Hepatocyte (in vitro differentiated cells): ENCODE measurements at regions not wholly inside any gene's neighbourhood (a gene's known extent, or its start where the extent isn't known, plus 50 kb on each side); places are given as distances from the start of the nearest gene placed in this dataset.

Experiments used
- DNase-seq: peaks from one replicate; pipeline ENCODE4 v3.0.0-alpha.2; 2016; ENCODE audit warnings: low spot score
- H2AFZ ChIP-seq: fragments of 200-600 bp; sonication (generic); 2 replicates; pipeline ENCODE4 v1.6.0; 2016; ENCODE audit warnings: antibody characterized with exemption, mild to moderate bottlenecking
- H3K27ac ChIP-seq: fragments of 200-600 bp; sonication (generic); 2 replicates; pipeline ENCODE4 v1.5.1; 2016; ENCODE audit warnings: mild to moderate bottlenecking
- H3K27me3 ChIP-seq: fragments of 200-600 bp; sonication (generic); 2 replicates; pipeline ENCODE4 v1.6.1; 2016
- H3K36me3 ChIP-seq: fragments of 200-600 bp; sonication (generic); replicated peaks from 2 replicates; pipeline ENCODE4 v1.5.1; 2016; ENCODE audit warnings: low read depth; ENCODE audit not compliant: insufficient read depth
- H3K4me1 ChIP-seq: fragments of 200-600 bp; sonication (generic); 2 replicates; pipeline ENCODE4 v1.5.1; 2016; ENCODE audit warnings: mild to moderate bottlenecking, moderate library complexity; ENCODE audit not compliant: insufficient read depth
- H3K4me2 ChIP-seq: fragments of 200-600 bp; sonication (generic); 2 replicates; pipeline ENCODE4 v1.6.0; 2016
- H3K4me3 ChIP-seq: fragments of 200-600 bp; sonication (generic); 2 replicates; pipeline ENCODE4 v1.5.1; 2016; ENCODE audit warnings: mild to moderate bottlenecking
- H3K79me2 ChIP-seq: fragments of 200-600 bp; sonication (generic); 2 replicates; pipeline ENCODE4 v1.6.0; 2017; ENCODE audit warnings: mild to moderate bottlenecking
- H3K9me2 ChIP-seq: fragments of 200-600 bp; sonication (generic); replicated peaks from 2 replicates; pipeline ENCODE4 v1.6.0; 2017; ENCODE audit warnings: mild to moderate bottlenecking; ENCODE audit not compliant: insufficient read depth
- H3K9me3 ChIP-seq: fragments of 200-600 bp; sonication (generic); 2 replicates; pipeline ENCODE4 v1.5.1; 2016; ENCODE audit warnings: low read depth, mild to moderate bottlenecking
- H4K20me1 ChIP-seq: fragments of 200-600 bp; sonication (generic); 2 replicates; pipeline ENCODE4 v1.6.0; 2016; ENCODE audit warnings: mild to moderate bottlenecking; ENCODE audit not compliant: insufficient read depth, poor library complexity, severe bottlenecking
- CTCF ChIP-seq: fragments of 200-600 bp; sonication (generic); IDR thresholded peaks from 2 replicates; pipeline ENCODE4 v1.5.1; 2016; ENCODE audit warnings: antibody characterized with exemption, mild to moderate bottlenecking; ENCODE audit not compliant: poor library complexity
- EZH2 ChIP-seq: fragments of 200-600 bp; sonication (generic); IDR thresholded peaks from 2 replicates; pipeline ENCODE4 v1.6.1; 2016; ENCODE audit warnings: antibody characterized with exemption, mild to moderate bottlenecking, borderline replicate concordance
- EZH2phosphoT487 ChIP-seq: fragments of 200-600 bp; sonication (generic); IDR thresholded peaks from one replicate; pipeline ENCODE4 v1.6.1; 2018; ENCODE audit warnings: antibody characterized with exemption, mild to moderate bottlenecking, low read depth, moderate library complexity; ENCODE audit not compliant: unreplicated experiment, severe bottlenecking
- WGBS: methylation state at CpG from one replicate; pipeline ENCODE4 v1.1.6; 2016; ENCODE audit warnings: low lambda C conversion rate; ENCODE audit errors: missing lambda C conversion rate; 5-methylcytosine and 5-hydroxymethylcytosine counted together

DNA sequence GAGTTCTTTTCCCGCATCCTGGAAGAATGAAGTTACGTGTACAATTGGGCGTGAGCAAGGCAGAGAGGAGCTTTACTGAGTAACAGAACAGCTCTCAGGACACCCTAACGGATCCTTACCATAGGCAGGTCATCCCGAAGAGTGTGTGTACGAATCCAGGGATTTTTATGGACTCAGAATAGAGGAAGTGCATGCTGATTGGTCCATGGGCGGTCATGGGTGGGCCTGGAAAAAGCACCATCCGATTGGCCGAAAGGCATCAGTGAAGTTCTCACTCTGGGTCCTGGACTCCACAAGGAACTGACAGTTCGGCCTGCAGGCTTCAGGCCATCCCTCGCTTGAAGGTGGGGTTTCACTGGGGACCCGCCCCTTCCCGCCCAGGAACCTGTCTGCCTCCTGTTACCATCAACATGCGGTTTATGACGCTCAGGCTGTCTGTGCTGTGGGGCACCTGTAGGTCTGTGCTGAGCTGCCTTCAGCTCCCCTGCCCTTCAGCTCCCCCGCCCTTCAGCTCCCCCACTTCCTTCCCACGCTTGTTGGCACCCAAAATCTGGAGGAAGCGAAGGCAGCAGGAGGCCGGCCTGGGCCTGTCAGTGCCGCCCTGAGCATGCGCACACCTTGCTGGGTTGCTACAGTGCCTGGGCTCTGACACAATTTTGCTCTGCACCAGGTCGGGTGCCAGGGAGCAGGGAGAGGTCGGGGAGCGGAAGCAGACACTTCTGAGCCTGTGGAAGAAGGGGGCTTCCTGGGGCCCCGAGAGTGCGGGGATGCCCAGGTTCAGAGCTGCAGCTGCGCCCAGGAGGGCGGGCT lies 57.9 kb upstream of the MANEA start:
- whole genome bisulfite sequencing: 95% methylated on average over 24 of the region's 28 CpGs
- no peaks in the 10 kb centered on the region for H3K4me1 ChIP-seq
- no peak overlapping the region for H3K27ac ChIP-seq
- H3K27me3 ChIP-seq: no peaks in the 10 kb centered on the region
- H3K36me3 ChIP-seq: no peaks in the 10 kb centered on the region
- no peak overlapping the region for H3K4me3 ChIP-seq
- H2AFZ ChIP-seq: no peak overlapping the region
- H4K20me1 ChIP-seq: no peaks in the 10 kb centered on the region
- TF ChIP-seq CTCF: no peak
- TF ChIP-seq EZH2phosphoT487: no peak
- no peak for TF ChIP-seq EZH2
- DNase-seq: no peak
- no peak overlapping the region for H3K4me2 ChIP-seq
- no peaks in the 10 kb centered on the region for H3K9me3 ChIP-seq
- no peaks in the 10 kb centered on the region for H3K9me2 ChIP-seq
- H3K79me2 ChIP-seq: no peaks in the 10 kb centered on the region

DNA sequence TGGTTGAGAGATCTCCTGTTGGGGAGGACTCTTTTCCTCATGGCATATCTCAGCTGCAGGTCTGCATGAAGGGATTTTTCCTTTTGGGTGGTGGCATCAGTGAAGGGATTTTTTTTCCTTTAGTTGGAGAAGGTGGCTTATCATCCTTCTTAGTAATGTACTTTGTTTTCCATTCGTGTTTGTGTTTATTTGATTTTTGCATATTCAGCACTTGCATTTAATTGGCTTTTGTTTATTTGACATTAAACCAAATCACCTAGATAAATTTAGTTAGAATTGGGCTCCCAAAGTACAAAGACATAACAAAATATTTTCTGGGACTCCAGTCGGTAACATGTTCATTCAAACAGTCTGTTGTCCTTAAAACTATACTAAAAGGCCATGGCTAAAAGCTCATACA lies 56.2 kb upstream of the MANEA start:
- WGBS: 46% methylated on average over 2 of the region's 2 CpGs
- H3K36me3 ChIP-seq: no peaks in the 10 kb centered on the region
- no peak for DNase-seq

More for the DNA sequence above, 56.2 kb upstream of the MANEA start:
- Histone ChIP-seq H3K4me1 (no peaks in the 10 kb centered on the region), H3K27me3 (no peaks in the 10 kb centered on the region), H3K9me3 (no peaks in the 10 kb centered on the region), H3K27ac (no peak overlapping the region), H3K79me2 (no peaks in the 10 kb centered on the region), H3K4me2 (no peak overlapping the region), H3K4me3 (no peak overlapping the region), H3K9me2 (no peaks in the 10 kb centered on the region), H2AFZ (no peak overlapping the region), H4K20me1 (no peaks in the 10 kb centered on the region)
- no peak for TF ChIP-seq EZH2
- no peak for TF ChIP-seq EZH2phosphoT487
- no peak for TF ChIP-seq CTCF
